ENCODE measurements at regions not wholly inside any gene's neighbourhood (a gene's known extent, or its start where the extent isn't known, plus 50 kb on each side); places are given as distances from the start of the nearest gene placed in this dataset.

GRCh38 chr14:89607453-89607852 is 190.4 kb upstream of the FOXN3 start:
- H2AFZ ChIP-seq (ENCODE audit: insufficient read depth, low read depth, low read length, poor library complexity, severe bottlenecking), result no peak overlapping the region
- H3K36me3 ChIP-seq (replicated peaks in 1 of 2; ENCODE audit: control extremely low read depth in 1 of 2, control insufficient read depth in 1 of 2, extremely low read depth in 1 of 2, insufficient read depth in 2 of 2, low read length in 1 of 2), result no peaks in the 10 kb centered on the region
- peaks cover 39% of the 10 kb centered on the region for H3K4me1 Mint-ChIP-seq
- no peaks in the 10 kb centered on the region for H3K27me3 ChIP-seq (replicated peaks in 1 of 4; ENCODE audit: control extremely low read depth in 1 of 4, control insufficient read depth in 3 of 4, insufficient read depth in 4 of 4, low read length in 3 of 4)
- no peak overlapping the region for H3K27ac Mint-ChIP-seq
- H3K9me3 Mint-ChIP-seq (ENCODE audit: insufficient read depth), result no peaks in the 10 kb centered on the region
- ChIA-PET CTCF (interaction anchor here (0.7 kb wide), 1 partner anchor 200 kb away, joined by 3 read pairs; no protein-coding TSS in a partner anchor), POLR2A (no interaction called here)
- intact Hi-C loops (cut with micrococcal nuclease), result no loop called here
- H3K27ac ChIP-seq (ENCODE audit: low read length in 2 of 2), result no peak overlapping the region
- H3K4me3 Mint-ChIP-seq, result no peak overlapping the region
- DNase-seq, result no peak
- H3K9ac ChIP-seq (ENCODE audit: low read length), result no peak overlapping the region
- no peak overlapping the region for H3K4me3 ChIP-seq (ENCODE audit: control extremely low read depth in 1 of 5, extremely low read depth in 1 of 5, insufficient read depth in 1 of 5, low read depth in 2 of 5, low read length in 4 of 5)
- WGBS (ENCODE audit: insufficient coverage), result 98% methylated on average over 5 of the region's 6 CpGs
- H3K9me3 ChIP-seq (ENCODE audit: control extremely low read depth in 1 of 3, control insufficient read depth in 2 of 3, insufficient read depth in 1 of 3, low read length in 2 of 3), result peaks cover 0 to 3% (median 0%) of the 10 kb centered on the region in 3 donors
- no peak overlapping the region for H3K4me2 ChIP-seq (replicated peaks; ENCODE audit: low read depth, low read length, poor library complexity, severe bottlenecking)
- peaks cover 95% of the 10 kb centered on the region for H3K79me2 ChIP-seq (ENCODE audit: control insufficient read depth, insufficient read depth, low read length)
- no peaks in the 10 kb centered on the region for H3K27me3 Mint-ChIP-seq
- TF ChIP-seq CTCF (IDR thresholded peaks at IDR 0.05), result no peak
- no peak for TF ChIP-seq EZH2 (IDR thresholded peaks at IDR 0.05; ENCODE audit: borderline replicate concordance, insufficient read depth, low read depth, low read length, poor library complexity, severe bottlenecking)
- peaks cover 15% of the 10 kb centered on the region for H4K20me1 ChIP-seq (ENCODE audit: control insufficient read depth, insufficient read depth, low read length, poor library complexity, severe bottlenecking)
- no peak for ATAC-seq (ENCODE audit: low read depth)
- H3K4me1 ChIP-seq (ENCODE audit: control insufficient read depth in 2 of 2, insufficient read depth in 2 of 2, low read length in 2 of 2), result peaks cover 4 to 14% of the 10 kb centered on the region in 2 donors

- WGBS (ENCODE audit: insufficient coverage), result no CpG with 5 or more reads among the region's 10 CpGs
- ChIA-PET CTCF (no interaction called here), POLR2A (no interaction called here)
- no peak overlapping the region for H2AFZ ChIP-seq (ENCODE audit: insufficient read depth, low read depth, low read length, poor library complexity, severe bottlenecking)
- Mint-ChIP-seq H3K27me3 (no peaks in the 10 kb centered on the region), H3K4me3 (no peak overlapping the region), H3K9me3 (ENCODE audit: insufficient read depth) (peaks cover 4% of the 10 kb centered on the region), H3K4me1 (peaks cover 22% of the 10 kb centered on the region), H3K27ac (peak overlapping the region; percentile 57)
- no peak for ATAC-seq (ENCODE audit: low read depth)
- H3K27me3 ChIP-seq (replicated peaks in 1 of 4; ENCODE audit: control extremely low read depth in 1 of 4, control insufficient read depth in 3 of 4, insufficient read depth in 4 of 4, low read length in 3 of 4), result no peaks in the 10 kb centered on the region
- H3K9ac ChIP-seq (ENCODE audit: low read length), result no peak overlapping the region
- no peak for DNase-seq
- H4K20me1 ChIP-seq (ENCODE audit: control insufficient read depth, insufficient read depth, low read length, poor library complexity, severe bottlenecking), result peaks cover 2% of the 10 kb centered on the region
- no peaks in the 10 kb centered on the region for H3K36me3 ChIP-seq (replicated peaks in 1 of 2; ENCODE audit: control extremely low read depth in 1 of 2, control insufficient read depth in 1 of 2, extremely low read depth in 1 of 2, insufficient read depth in 2 of 2, low read length in 1 of 2)
- peaks cover 2 to 9% of the 10 kb centered on the region in 2 donors for H3K4me1 ChIP-seq (ENCODE audit: control insufficient read depth in 2 of 2, insufficient read depth in 2 of 2, low read length in 2 of 2)
- H3K4me2 ChIP-seq (replicated peaks; ENCODE audit: low read depth, low read length, poor library complexity, severe bottlenecking), result no peak overlapping the region
- peaks cover 81% of the 10 kb centered on the region for H3K79me2 ChIP-seq (ENCODE audit: control insufficient read depth, insufficient read depth, low read length)
- intact Hi-C loops (cut with micrococcal nuclease), result no loop called here
- no peak overlapping the region for H3K27ac ChIP-seq (ENCODE audit: low read length in 2 of 2)
- H3K4me3 ChIP-seq (ENCODE audit: control extremely low read depth in 1 of 5, extremely low read depth in 1 of 5, insufficient read depth in 1 of 5, low read depth in 2 of 5, low read length in 4 of 5), result no peak overlapping the region
- no peak for TF ChIP-seq CTCF (IDR thresholded peaks at IDR 0.05)
- TF ChIP-seq EZH2 (IDR thresholded peaks at IDR 0.05; ENCODE audit: borderline replicate concordance, insufficient read depth, low read depth, low read length, poor library complexity, severe bottlenecking), result no peak
- H3K9me3 ChIP-seq (ENCODE audit: control extremely low read depth in 1 of 3, control insufficient read depth in 2 of 3, insufficient read depth in 1 of 3, low read length in 2 of 3), result peaks cover 0 to 21% (median 3%) of the 10 kb centered on the region in 3 donors
These were observed 187.0 kb upstream of the FOXN3 start for GRCh38 chr14:89603938-89604480.

All from B cell (primary cell).